GM23338 (cell line): ENCODE measurements at regions not wholly inside any gene's neighbourhood (a gene's known extent, or its start where the extent isn't known, plus 50 kb on each side); places are given as distances from the start of the nearest gene placed in this dataset.

ENCODE experiments used
- ATAC-seq: fragments of 200-7000 bp; cut with Tn5 transposase; 3 replicates; pipeline ENCODE4 v1.9.1; 2020
- DNase-seq: peaks from one replicate; pipeline ENCODE4 v3.0.0-alpha.2; 2015; ENCODE audit warnings: low spot score
- H2AFZ ChIP-seq: fragments of 200-600 bp; sonication (generic); 2 replicates; pipeline ENCODE4 v1.8.0; 2016; ENCODE audit warnings: antibody characterized with exemption, mild to moderate bottlenecking, moderate library complexity
- H3F3A ChIP-seq: fragments of 200-600 bp; sonication (generic); replicated peaks from 2 replicates; pipeline ENCODE4 v1.8.0; 2017; ENCODE audit warnings: antibody characterized with exemption, mixed run types, low read depth
- H3K27ac ChIP-seq: fragments of 200-600 bp; sonication (generic); 2 replicates; pipeline ENCODE4 v1.6.1; 2016; ENCODE audit warnings: low read depth
- H3K27me3 ChIP-seq: fragments of 200-600 bp; sonication (generic); 2 replicates; pipeline ENCODE4 v1.8.0; 2016; ENCODE audit warnings: mild to moderate bottlenecking, mixed run types, moderate library complexity; ENCODE audit not compliant: insufficient read depth
- H3K36me3 ChIP-seq: fragments of 200-600 bp; sonication (generic); 2 replicates; pipeline ENCODE4 v1.8.0; 2016; ENCODE audit warnings: mild to moderate bottlenecking; ENCODE audit not compliant: insufficient read depth
- H3K4me1 ChIP-seq: fragments of 200-600 bp; sonication (generic); 2 replicates; pipeline ENCODE4 v1.8.0; 2016; ENCODE audit warnings: mild to moderate bottlenecking, moderate library complexity; ENCODE audit not compliant: insufficient read depth
- H3K4me2 ChIP-seq: fragments of 200-600 bp; sonication (generic); 2 replicates; pipeline ENCODE4 v1.7.1; 2017; ENCODE audit warnings: mixed run types
- H3K4me3 ChIP-seq: fragments of 200-600 bp; sonication (generic); 2 replicates; pipeline ENCODE4 v1.6.1; 2016; ENCODE audit warnings: mixed run types
- H3K79me2 ChIP-seq: fragments of 200-600 bp; sonication (generic); replicated peaks from 2 replicates; pipeline ENCODE4 v1.8.0; 2017; ENCODE audit warnings: mild to moderate bottlenecking; ENCODE audit not compliant: insufficient read depth
- H3K9me2 ChIP-seq: fragments of 200-600 bp; sonication (generic); 2 replicates; pipeline ENCODE4 v1.8.0; 2017; ENCODE audit not compliant: insufficient read depth
- H4K20me1 ChIP-seq: fragments of 200-600 bp; sonication (generic); replicated peaks from 2 replicates; pipeline ENCODE4 v1.8.0; 2017; ENCODE audit warnings: mild to moderate bottlenecking; ENCODE audit not compliant: insufficient read depth
- H3K27ac Mint-ChIP-seq: 2 replicates; pipeline ENCODE4 v1.8.0; 2020; ENCODE audit warnings: inconsistent platforms, mild to moderate bottlenecking, moderate library complexity, mixed read lengths
- H3K27me3 Mint-ChIP-seq: 3 replicates; pipeline ENCODE4 v1.8.0; 2022; ENCODE audit warnings: low read depth, mild to moderate bottlenecking, moderate library complexity, mixed read lengths, inconsistent platforms; ENCODE audit not compliant: insufficient read depth, poor library complexity
- H3K36me3 Mint-ChIP-seq: 3 replicates; pipeline ENCODE4 v1.8.0; 2021; ENCODE audit warnings: low read depth, mild to moderate bottlenecking, inconsistent platforms, moderate library complexity, mixed read lengths
- H3K4me1 Mint-ChIP-seq: 3 replicates; pipeline ENCODE4 v1.8.0; 2020; ENCODE audit warnings: mild to moderate bottlenecking, inconsistent platforms, mixed read lengths
- H3K4me3 Mint-ChIP-seq: 3 replicates; pipeline ENCODE4 v1.8.0; 2021; ENCODE audit warnings: moderate library complexity, mild to moderate bottlenecking, inconsistent platforms, mixed read lengths
- H3K9me3 Mint-ChIP-seq: 3 replicates; pipeline ENCODE4 v1.8.0; 2020; ENCODE audit warnings: moderate library complexity, mild to moderate bottlenecking, inconsistent platforms, mixed read lengths
- CTCF ChIP-seq, 2 experiments: fragments of 200-600 bp in 1 of 2; sonication (generic) in 1 of 2; conservative IDR thresholded peaks; 2 replicates each; pipeline versions ENCODE4 v1.5.1 to v1.6.1; 2016 to 2017; ENCODE audit warnings: antibody characterized with exemption in 2 of 2, low read depth in 2 of 2, mild to moderate bottlenecking in 2 of 2, moderate library complexity in 1 of 2
- JUNB ChIP-seq: IDR thresholded peaks from one replicate; pipeline ENCODE4 v1.6.1; 2016; ENCODE audit warnings: antibody characterized with exemption; ENCODE audit not compliant: unreplicated experiment
- NANOG ChIP-seq: IDR thresholded peaks from 2 replicates; pipeline ENCODE4 v1.6.1; 2016; ENCODE audit warnings: antibody characterized with exemption, borderline replicate concordance
- POLR2AphosphoS5 ChIP-seq: IDR thresholded peaks from 2 replicates; pipeline ENCODE4 v1.6.1; 2016; ENCODE audit warnings: antibody characterized with exemption, low read depth
- REST ChIP-seq: IDR thresholded peaks from one replicate; pipeline ENCODE4 v1.6.1; 2018; ENCODE audit warnings: antibody characterized with exemption; ENCODE audit not compliant: unreplicated experiment
- ZNF331 ChIP-seq: fragments of 250-450 bp; sonication (Bioruptor Pico); IDR thresholded peaks from 2 replicates; pipeline ENCODE4 v1.5.0; 2020; ENCODE audit warnings: low read depth, mild to moderate bottlenecking, moderate library complexity
- ZNF462 ChIP-seq: fragments of 250-450 bp; sonication (Bioruptor Pico); IDR thresholded peaks from 2 replicates; pipeline ENCODE4 v1.5.0; 2020; ENCODE audit warnings: mild to moderate bottlenecking, moderate library complexity

- Mint-ChIP-seq H3K9me3 (no peaks in the 10 kb centered on the region; the same call in 2 of the 3 replicates), H3K4me1 (peaks cover 39% of the 10 kb centered on the region), H3K36me3 (no peaks in the 10 kb centered on the region), H3K27me3 (peaks cover 2% of the 10 kb centered on the region), H3K4me3 (no peak overlapping the region), H3K27ac (no peak overlapping the region)
- Histone ChIP-seq H3K36me3 (no peaks in the 10 kb centered on the region), H4K20me1 (no peaks in the 10 kb centered on the region), H3F3A (no peaks in the 10 kb centered on the region), H3K4me2 (no peak overlapping the region), H3K4me3 (no peak overlapping the region), H3K27ac (no peak overlapping the region), H2AFZ (peak overlapping the region; percentile 64; the same call in 1 of the 2 replicates), H3K4me1 (peaks cover 40% of the 10 kb centered on the region), H3K79me2 (no peaks in the 10 kb centered on the region), H3K9me2 (no peaks in the 10 kb centered on the region), H3K27me3 (no peaks in the 10 kb centered on the region)
- ATAC-seq (no peak), DNase-seq (no peak)
- TF ChIP-seq POLR2AphosphoS5 (no peak), JUNB (no peak), ZNF331 (CRISPR knock-in tag) (no peak), CTCF (conservative IDR thresholded peaks at IDR 0.05; ENCODE audit: low read depth in 2 of 2) (no peak), ZNF462 (CRISPR knock-in tag) (no peak), NANOG (no peak), REST (no peak)
These were observed 438.1 kb upstream of the DSEL start for GRCh38 chr18:67954594-67954993.
